Suprapubic skin (tissue), 4 donors: ENCODE measurements at regions not wholly inside any gene's neighbourhood (a gene's known extent, or its start where the extent isn't known, plus 50 kb on each side); places are given as distances from the start of the nearest gene placed in this dataset.
"Not testable (repeated sequence)": the region's sequence is repeated elsewhere in the genome, so short reads cannot be mapped to it uniquely, and the experiment has no call there.

Experiments
- CTCF ChIP-seq, 2 donors: fragments of 200-600 bp in 1 of 2; fragments of 450-650 bp in 1 of 2; sonication (generic) in 1 of 2; IDR thresholded peaks; one replicate each; pipeline ENCODE4 v1.5.1; 2016 to 2019; ENCODE audit warnings: antibody characterized with exemption in 2 of 2, mild to moderate bottlenecking in 1 of 2, moderate library complexity in 1 of 2
- EP300 ChIP-seq: sonication (generic); formaldehyde crosslinking; IDR thresholded peaks from one replicate; pipeline ENCODE4 v1.6.1; 2017; ENCODE audit warnings: antibody characterized with exemption
- POLR2A ChIP-seq, 2 donors: fragments of 450-650 bp; IDR thresholded peaks; one replicate each; pipeline ENCODE4 v1.6.1; 2017; ENCODE audit warnings: antibody characterized with exemption in 2 of 2, mild to moderate bottlenecking in 2 of 2, moderate library complexity in 2 of 2
- POLR2AphosphoS5 ChIP-seq, 3 donors: sonication (generic); formaldehyde crosslinking; IDR thresholded peaks; one replicate each; pipeline ENCODE4 v1.6.1; 2017; ENCODE audit warnings: antibody characterized with exemption in 3 of 3

GRCh38 chr2:35957053-35957452 lies 398.5 kb upstream of the CRIM1 start:
- not testable (repeated sequence) for TF ChIP-seq CTCF (IDR thresholded peaks at IDR 0.05); POLR2A (IDR thresholded peaks at IDR 0.05); POLR2AphosphoS5 (IDR thresholded peaks at IDR 0.05); EP300
